ENCODE measurements at regions not wholly inside any gene's neighbourhood (a gene's known extent, or its start where the extent isn't known, plus 50 kb on each side); places are given as distances from the start of the nearest gene placed in this dataset.

GRCh38 chr13:67650471-67650870 lies 420.3 kb upstream of the PCDH9 start:
- TF ChIP-seq TAF1 (IDR thresholded peaks at IDR 0.05; ENCODE audit: low read depth): no peak
- no peak for TF ChIP-seq REST (IDR thresholded peaks at IDR 0.05; ENCODE audit: low read depth)
- no peak for TF ChIP-seq USF1 (IDR thresholded peaks at IDR 0.05)
- no peak for TF ChIP-seq CREB1 (IDR thresholded peaks at IDR 0.05; ENCODE audit: low read depth)
- no peak for TF ChIP-seq TEAD4 (IDR thresholded peaks at IDR 0.05)

- TF ChIP-seq MAX (IDR thresholded peaks at IDR 0.05) (no peak), RAD21 (IDR thresholded peaks at IDR 0.05; ENCODE audit: low read depth) (no peak), TAF1 (IDR thresholded peaks at IDR 0.05; ENCODE audit: low read depth) (no peak), NFIC (IDR thresholded peaks at IDR 0.05) (no peak), CEBPB (IDR thresholded peaks at IDR 0.05) (no peak), TCF12 (IDR thresholded peaks at IDR 0.05; ENCODE audit: low read depth) (no peak), USF1 (IDR thresholded peaks at IDR 0.05) (no peak), REST (IDR thresholded peaks at IDR 0.05; ENCODE audit: low read depth) (no peak), EP300 (IDR thresholded peaks at IDR 0.05; ENCODE audit: borderline replicate concordance) (no peak), FOXM1 (IDR thresholded peaks at IDR 0.05; ENCODE audit: borderline replicate concordance, low read depth) (no peak), CREB1 (IDR thresholded peaks at IDR 0.05; ENCODE audit: low read depth) (no peak), EGR1 (IDR thresholded peaks at IDR 0.05) (no peak), TEAD4 (IDR thresholded peaks at IDR 0.05) (no peak), YY1 (IDR thresholded peaks at IDR 0.05; ENCODE audit: low read depth) (no peak), ZBTB7A (IDR thresholded peaks at IDR 0.05; ENCODE audit: low read depth) (no peak)
Observed at GRCh38 chr13:67645874-67646467, 415.8 kb upstream of the PCDH9 start.

- TF ChIP-seq FOXM1 (IDR thresholded peaks at IDR 0.05; ENCODE audit: borderline replicate concordance, low read depth): no peak
- no peak for TF ChIP-seq MAX (IDR thresholded peaks at IDR 0.05)
- no peak; the same call in 1 of the 2 replicates for TF ChIP-seq RAD21 (IDR thresholded peaks at IDR 0.05; ENCODE audit: low read depth)
- no peak for TF ChIP-seq EGR1 (IDR thresholded peaks at IDR 0.05)
- TF ChIP-seq ZBTB7A (IDR thresholded peaks at IDR 0.05; ENCODE audit: low read depth): no peak
- TF ChIP-seq USF1 (IDR thresholded peaks at IDR 0.05): no peak
- TF ChIP-seq TCF12 (IDR thresholded peaks at IDR 0.05; ENCODE audit: low read depth): no peak
- no peak for TF ChIP-seq EP300 (IDR thresholded peaks at IDR 0.05; ENCODE audit: borderline replicate concordance)
- TF ChIP-seq NFIC (IDR thresholded peaks at IDR 0.05): no peak
- TF ChIP-seq YY1 (IDR thresholded peaks at IDR 0.05; ENCODE audit: low read depth): no peak
- no peak for TF ChIP-seq CREB1 (IDR thresholded peaks at IDR 0.05; ENCODE audit: low read depth)
- TF ChIP-seq CEBPB (IDR thresholded peaks at IDR 0.05): no peak
Observed at GRCh38 chr13:67643516-67644055, 413.4 kb upstream of the PCDH9 start.

- TF ChIP-seq TAF1 (IDR thresholded peaks at IDR 0.05; ENCODE audit: low read depth): no peak
- no peak for TF ChIP-seq USF1 (IDR thresholded peaks at IDR 0.05)
- no peak for TF ChIP-seq CEBPB (IDR thresholded peaks at IDR 0.05)
- TF ChIP-seq TEAD4 (IDR thresholded peaks at IDR 0.05): no peak
- no peak for TF ChIP-seq EP300 (IDR thresholded peaks at IDR 0.05; ENCODE audit: borderline replicate concordance)
- no peak for TF ChIP-seq REST (IDR thresholded peaks at IDR 0.05; ENCODE audit: low read depth)
- TF ChIP-seq EGR1 (IDR thresholded peaks at IDR 0.05): no peak
- TF ChIP-seq TCF12 (IDR thresholded peaks at IDR 0.05; ENCODE audit: low read depth): no peak
- no peak for TF ChIP-seq NFIC (IDR thresholded peaks at IDR 0.05)
- TF ChIP-seq MAX (IDR thresholded peaks at IDR 0.05): no peak
- TF ChIP-seq RAD21 (IDR thresholded peaks at IDR 0.05; ENCODE audit: low read depth): no peak
- no peak for TF ChIP-seq YY1 (IDR thresholded peaks at IDR 0.05; ENCODE audit: low read depth)
- no peak for TF ChIP-seq CREB1 (IDR thresholded peaks at IDR 0.05; ENCODE audit: low read depth)
- no peak for TF ChIP-seq ZBTB7A (IDR thresholded peaks at IDR 0.05; ENCODE audit: low read depth)
- TF ChIP-seq FOXM1 (IDR thresholded peaks at IDR 0.05; ENCODE audit: borderline replicate concordance, low read depth): no peak
Observed at GRCh38 chr13:67642657-67643056, 412.5 kb upstream of the PCDH9 start.
